Ovary (tissue), 7 donors: ENCODE measurements at regions not wholly inside any gene's neighbourhood (a gene's known extent, or its start where the extent isn't known, plus 50 kb on each side); places are given as distances from the start of the nearest gene placed in this dataset.

Experiments used
- DNase-seq, 5 donors: peaks; one replicate each; pipeline ENCODE4 v3.0.0-alpha.2; 2019 to 2020
- H3K27ac ChIP-seq, 2 donors: fragments of 200-600 bp; one replicate each; pipeline versions ENCODE4 v1.5.1 to v1.8.0; 2019 to 2022
- H3K27me3 ChIP-seq: fragments of 200-600 bp; one replicate; pipeline ENCODE4 v1.8.0; 2022
- H3K36me3 ChIP-seq: fragments of 200-600 bp; sonication (generic); one replicate; pipeline ENCODE4 v1.5.1; 2019
- H3K4me1 ChIP-seq: one replicate; pipeline ENCODE4 v1.8.1; 2013; ENCODE audit warnings: mild to moderate bottlenecking, moderate library complexity; ENCODE audit not compliant: insufficient read depth
- H3K4me3 ChIP-seq: fragments of 200-600 bp; sonication (generic); one replicate; pipeline ENCODE4 v1.5.1; 2017
- H3K9me3 ChIP-seq, 2 donors: fragments of 200-600 bp in 1 of 2; sonication (generic) in 1 of 2; one replicate each; pipeline versions ENCODE4 v1.5.1 to v1.8.1; 2013 to 2019; ENCODE audit warnings: mild to moderate bottlenecking in 1 of 2, moderate library complexity in 1 of 2
- EP300 ChIP-seq: sonication (generic); formaldehyde crosslinking; IDR thresholded peaks from one replicate; pipeline ENCODE4 v1.6.1; 2017; ENCODE audit warnings: antibody characterized with exemption
- POLR2A ChIP-seq: fragments of 450-650 bp; IDR thresholded peaks from one replicate; pipeline ENCODE4 v1.6.1; 2017; ENCODE audit warnings: antibody characterized with exemption, mild to moderate bottlenecking, moderate library complexity
- WGBS, 3 donors: extraction: QIAGEN DNeasy Blood & Tissue Kit in 1 of 3; methylation state at CpG; one replicate each; pipeline versions ENCODE4 v1.1.5 to v1.1.7; 2013 to 2017; 5-methylcytosine and 5-hydroxymethylcytosine counted together
- intact Hi-C, 4 donors: fragments of 100-400 bp; cut with DNase I; formaldehyde crosslinking; loops; one replicate each; pipeline versions ENCODE4 v1.11.0 to v1.15.1; 2022 to 2023
- TF ChIP-seq, protein P1 (sequence below), 3 donors: fragments of 450-650 bp in 2 of 3; fragments of 200-600 bp in 1 of 3; IDR thresholded peaks; one replicate each; pipeline versions ENCODE4 v1.5.1 to v1.8.0; 2016 to 2022; ENCODE audit warnings: antibody characterized with exemption in 3 of 3, mild to moderate bottlenecking in 1 of 3
- donor health status: DM: no; HTN: no; CAD: no; lungs with moderate emphysema.
- donor health status: DM: no; HTN: no; CAD: no.
- donor health status: Bipolar disorder and iron deficiency.
- donor health status: DM: no; HTN: no; CAD: no.
- donor health status: DM: yes; HTN: yes; CAD: no.

DNA sequence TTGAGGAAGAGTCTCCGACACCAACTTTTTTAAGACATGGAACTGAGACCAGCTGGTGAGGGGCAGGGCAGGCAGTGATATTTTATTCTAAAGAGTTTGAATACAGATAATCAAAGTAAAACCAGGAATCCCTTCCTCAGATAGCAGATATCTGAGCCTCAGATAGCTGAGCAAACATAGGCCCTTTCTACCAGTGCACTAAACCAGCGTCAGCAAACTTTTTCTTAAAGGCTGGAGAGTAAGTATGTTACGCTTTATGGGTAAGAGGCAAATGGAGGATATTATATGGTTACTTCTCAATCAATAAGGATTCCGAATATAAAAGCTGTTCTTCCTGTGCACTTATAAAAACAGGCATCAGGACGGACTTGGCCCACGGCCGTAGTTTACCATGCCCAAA lies 73.9 kb downstream of the WNT5A start:
- TF ChIP-seq POLR2A (no peak), EP300 (no peak)
- TF ChIP-seq, protein P1, sequence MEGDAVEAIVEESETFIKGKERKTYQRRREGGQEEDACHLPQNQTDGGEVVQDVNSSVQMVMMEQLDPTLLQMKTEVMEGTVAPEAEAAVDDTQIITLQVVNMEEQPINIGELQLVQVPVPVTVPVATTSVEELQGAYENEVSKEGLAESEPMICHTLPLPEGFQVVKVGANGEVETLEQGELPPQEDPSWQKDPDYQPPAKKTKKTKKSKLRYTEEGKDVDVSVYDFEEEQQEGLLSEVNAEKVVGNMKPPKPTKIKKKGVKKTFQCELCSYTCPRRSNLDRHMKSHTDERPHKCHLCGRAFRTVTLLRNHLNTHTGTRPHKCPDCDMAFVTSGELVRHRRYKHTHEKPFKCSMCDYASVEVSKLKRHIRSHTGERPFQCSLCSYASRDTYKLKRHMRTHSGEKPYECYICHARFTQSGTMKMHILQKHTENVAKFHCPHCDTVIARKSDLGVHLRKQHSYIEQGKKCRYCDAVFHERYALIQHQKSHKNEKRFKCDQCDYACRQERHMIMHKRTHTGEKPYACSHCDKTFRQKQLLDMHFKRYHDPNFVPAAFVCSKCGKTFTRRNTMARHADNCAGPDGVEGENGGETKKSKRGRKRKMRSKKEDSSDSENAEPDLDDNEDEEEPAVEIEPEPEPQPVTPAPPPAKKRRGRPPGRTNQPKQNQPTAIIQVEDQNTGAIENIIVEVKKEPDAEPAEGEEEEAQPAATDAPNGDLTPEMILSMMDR (IDR thresholded peaks at IDR 0.05): no peak
- Histone ChIP-seq H3K4me3 (no peak overlapping the region), H3K27ac (no peak overlapping the region), H3K36me3 (no peaks in the 10 kb centered on the region), H3K4me1 (no peaks in the 10 kb centered on the region), H3K9me3 (no peaks in the 10 kb centered on the region), H3K27me3 (no peaks in the 10 kb centered on the region)
- WGBS, 3 donors: 92 to 95% (median 95%) methylated on average over 7 of the region's 7 CpGs
- no peak for DNase-seq
- intact Hi-C loops: no loop called here

GRCh38 chr3:55412545-55412944 lies 74.6 kb downstream of the WNT5A start:
- H3K27me3 ChIP-seq: no peaks in the 10 kb centered on the region
- 92 to 95% (median 94%) methylated on average over 4 of the region's 4 CpGs for WGBS, 3 donors
- H3K4me1 ChIP-seq: no peaks in the 10 kb centered on the region
- intact Hi-C loops: no loop called here
- H3K36me3 ChIP-seq: no peaks in the 10 kb centered on the region
- TF ChIP-seq EP300: no peak
- TF ChIP-seq, protein P1 (IDR thresholded peaks at IDR 0.05): no peak
- TF ChIP-seq POLR2A: no peak
- no peak for DNase-seq
- H3K27ac ChIP-seq: no peak overlapping the region
- H3K4me3 ChIP-seq: no peak overlapping the region
- H3K9me3 ChIP-seq: no peaks in the 10 kb centered on the region

- no peak overlapping the region for H3K4me3 ChIP-seq
- intact Hi-C loops: no loop called here
- DNase-seq: no peak
- no peaks in the 10 kb centered on the region for H3K4me1 ChIP-seq
- H3K9me3 ChIP-seq: no peaks in the 10 kb centered on the region
- TF ChIP-seq EP300: no peak
- TF ChIP-seq POLR2A: no peak
- TF ChIP-seq, protein P1 (IDR thresholded peaks at IDR 0.05): no peak
- no peak overlapping the region for H3K27ac ChIP-seq
- no peaks in the 10 kb centered on the region for H3K36me3 ChIP-seq
- WGBS, 3 donors: 86 to 90% (median 88%) methylated on average over 2 of the region's 2 CpGs
- no peaks in the 10 kb centered on the region for H3K27me3 ChIP-seq
Measured at GRCh38 chr3:55409806-55410205, 77.3 kb downstream of the WNT5A start.

GRCh38 chr3:55408193-55408826 lies 78.8 kb downstream of the WNT5A start:
- Histone ChIP-seq H3K27ac (no peak overlapping the region), H3K36me3 (no peaks in the 10 kb centered on the region), H3K4me3 (no peak overlapping the region), H3K9me3 (no peaks in the 10 kb centered on the region), H3K4me1 (no peaks in the 10 kb centered on the region), H3K27me3 (no peaks in the 10 kb centered on the region)
- 85 to 91% (median 91%) methylated on average over 3 of the region's 3 CpGs for WGBS, 3 donors
- intact Hi-C loops: no loop called here
- no peak for DNase-seq
- TF ChIP-seq, protein P1 (IDR thresholded peaks at IDR 0.05): no peak
- no peak for TF ChIP-seq POLR2A
- no peak for TF ChIP-seq EP300
